Loucy (cell line): ENCODE measurements at regions not wholly inside any gene's neighbourhood (a gene's known extent, or its start where the extent isn't known, plus 50 kb on each side); places are given as distances from the start of the nearest gene placed in this dataset.

Experiments used
- H2AFZ ChIP-seq: fragments of 200-600 bp; sonication (generic); 2 replicates; pipeline ENCODE4 v1.6.0; 2016; ENCODE audit warnings: antibody characterized with exemption, mild to moderate bottlenecking, low read length, moderate library complexity
- H3F3A ChIP-seq: fragments of 200-600 bp; 2 replicates; pipeline ENCODE4 v1.6.0; 2016; ENCODE audit warnings: antibody characterized with exemption, low read depth, mild to moderate bottlenecking
- H3K27me3 ChIP-seq: fragments of 200-600 bp; sonication (generic); 2 replicates; pipeline ENCODE4 v1.6.1; 2014; ENCODE audit warnings: low read length, mild to moderate bottlenecking; ENCODE audit not compliant: insufficient read depth, poor library complexity, severe bottlenecking
- H3K36me3 ChIP-seq: fragments of 200-600 bp; sonication (generic); 2 replicates; pipeline ENCODE4 v1.6.1; 2016; ENCODE audit warnings: low read length; ENCODE audit not compliant: insufficient read depth
- H3K4me1 ChIP-seq: fragments of 200-600 bp; sonication (generic); 2 replicates; pipeline ENCODE4 v1.5.1; 2014; ENCODE audit warnings: low read length, mild to moderate bottlenecking; ENCODE audit not compliant: insufficient read depth, poor library complexity, severe bottlenecking
- H3K4me2 ChIP-seq: fragments of 200-600 bp; sonication (generic); 2 replicates; pipeline ENCODE4 v1.6.0; 2014; ENCODE audit warnings: antibody characterized with exemption, low read length, low read depth, mild to moderate bottlenecking; ENCODE audit not compliant: poor library complexity, severe bottlenecking
- H3K4me3 ChIP-seq: fragments of 200-600 bp; sonication (generic); 2 replicates; pipeline ENCODE4 v1.5.1; 2014; ENCODE audit warnings: low read length, mild to moderate bottlenecking, mixed read lengths; ENCODE audit not compliant: poor library complexity, severe bottlenecking
- H3K79me2 ChIP-seq: fragments of 200-600 bp; sonication (generic); 2 replicates; pipeline ENCODE4 v1.6.1; 2014; ENCODE audit warnings: low read length; ENCODE audit not compliant: insufficient read depth
- H3K9ac ChIP-seq: fragments of 200-600 bp; sonication (generic); 2 replicates; pipeline ENCODE4 v1.6.0; 2014; ENCODE audit warnings: mild to moderate bottlenecking, low read depth, low read length, moderate library complexity; ENCODE audit not compliant: poor library complexity, severe bottlenecking
- H3K9me2 ChIP-seq: fragments of 200-600 bp; sonication (generic); replicated peaks from 2 replicates; pipeline ENCODE4 v1.6.1; 2016; ENCODE audit warnings: low read depth, low read length, mixed read lengths
- H3K9me3 ChIP-seq: fragments of 200-600 bp; sonication (generic); 2 replicates; pipeline ENCODE4 v1.6.1; 2014; ENCODE audit warnings: mild to moderate bottlenecking, antibody characterized with exemption, low read length, low read depth; ENCODE audit not compliant: insufficient read depth
- H4K20me1 ChIP-seq: fragments of 200-600 bp; sonication (generic); 2 replicates; pipeline ENCODE4 v1.6.0; 2014; ENCODE audit warnings: antibody characterized with exemption, low read length, mild to moderate bottlenecking; ENCODE audit not compliant: insufficient read depth, poor library complexity, severe bottlenecking
- CTCF ChIP-seq: fragments of 200-600 bp; sonication (generic); conservative IDR thresholded peaks from 2 replicates; pipeline ENCODE4 v1.5.1; 2014; ENCODE audit warnings: mild to moderate bottlenecking, antibody characterized with exemption, low read length
- EZH2phosphoT487 ChIP-seq: fragments of 200-600 bp; IDR thresholded peaks from 2 replicates; pipeline ENCODE4 v1.6.1; 2018; ENCODE audit warnings: antibody characterized with exemption, mild to moderate bottlenecking, moderate library complexity, borderline replicate concordance

GRCh38 chr20:40826699-40827098 lies 137.7 kb upstream of the MAFB start:
- Histone ChIP-seq H3K4me1 (no peaks in the 10 kb centered on the region), H3K79me2 (no peaks in the 10 kb centered on the region)

GRCh38 chr20:40835321-40835720 lies 146.3 kb upstream of the MAFB start:
- no peaks in the 10 kb centered on the region for H3K9me2 ChIP-seq
- no peaks in the 10 kb centered on the region for H3K27me3 ChIP-seq
- H3F3A ChIP-seq = no peaks in the 10 kb centered on the region
- TF ChIP-seq EZH2phosphoT487 (no peak), CTCF (no peak)
- no peak overlapping the region for H3K9ac ChIP-seq
- H2AFZ ChIP-seq = no peak overlapping the region
- peaks cover 13% of the 10 kb centered on the region for H3K4me1 ChIP-seq
- no peak overlapping the region for H3K4me3 ChIP-seq
- no peaks in the 10 kb centered on the region for H3K36me3 ChIP-seq
- H4K20me1 ChIP-seq = no peaks in the 10 kb centered on the region
- H3K4me2 ChIP-seq = no peak overlapping the region
- no peaks in the 10 kb centered on the region for H3K9me3 ChIP-seq
- no peaks in the 10 kb centered on the region for H3K79me2 ChIP-seq

More at GRCh38 chr20:40826699-40827098, 137.7 kb upstream of the MAFB start:
- Histone ChIP-seq H3K9me3 (no peaks in the 10 kb centered on the region), H2AFZ (no peak overlapping the region), H3K9ac (no peak overlapping the region), H3K4me3 (no peak overlapping the region), H3K9me2 (no peaks in the 10 kb centered on the region), H3F3A (no peaks in the 10 kb centered on the region), H3K27me3 (no peaks in the 10 kb centered on the region), H3K36me3 (no peaks in the 10 kb centered on the region), H3K4me2 (no peak overlapping the region), H4K20me1 (no peaks in the 10 kb centered on the region)
- TF ChIP-seq EZH2phosphoT487 (no peak), CTCF (no peak)

- Histone ChIP-seq H3K36me3 (no peaks in the 10 kb centered on the region), H3K79me2 (no peaks in the 10 kb centered on the region), H3K9ac (no peak overlapping the region), H3K4me1 (peaks cover 25% of the 10 kb centered on the region), H3K4me2 (no peak overlapping the region), H3K9me2 (no peaks in the 10 kb centered on the region), H3K4me3 (no peak overlapping the region), H3F3A (no peaks in the 10 kb centered on the region), H2AFZ (no peak overlapping the region), H3K9me3 (no peaks in the 10 kb centered on the region), H3K27me3 (no peaks in the 10 kb centered on the region), H4K20me1 (no peaks in the 10 kb centered on the region)
- no peak for TF ChIP-seq CTCF
- TF ChIP-seq EZH2phosphoT487 = no peak
Measured at GRCh38 chr20:40838509-40838908, 149.5 kb upstream of the MAFB start.
